Endothelial cell of umbilical vein (primary cell): ENCODE measurements at regions not wholly inside any gene's neighbourhood (a gene's known extent, or its start where the extent isn't known, plus 50 kb on each side); places are given as distances from the start of the nearest gene placed in this dataset.

ENCODE experiments used
- BruUV-seq: library from RNA; stranded (reverse); fragments of 400-500 nt; replicated peaks from 2 replicates; lab custom pipeline; 2021; lab: Mats Ljungman, UMichigan
- CTCF ChIA-PET: fragments of 300-600, 350-600 bp; sonication (Branson Sonifier 250); formaldehyde crosslinking; loops from one replicate; lab custom pipeline; 2021; ENCODE audit warnings: antibody characterized with exemption, inconsistent platforms; lab: Charles Lee
- POLR2A ChIA-PET: fragments of 300-600, 350-600 bp; sonication (Branson Sonifier 250); formaldehyde crosslinking; loops from one replicate; lab custom pipeline; 2021; ENCODE audit warnings: antibody characterized with exemption, inconsistent platforms; lab: Charles Lee
- DNase-seq: peaks from one replicate; pipeline ENCODE4 v3.0.0-alpha.2; 2011; ENCODE audit warnings: low read depth, low spot score
- FAIRE-seq: peaks from 2 replicates; lab custom pipeline; 2011; peaks lifted over from hg19 to GRCh38; lab: Jason Lieb, UNC
- H2AFZ ChIP-seq: 2 replicates; pipeline ENCODE4 v1.6.0; 2012; ENCODE audit warnings: low read depth, low read length, control low read depth, inconsistent platforms
- H3K27ac ChIP-seq: 2 replicates; pipeline ENCODE4 v1.5.1; 2011; ENCODE audit warnings: low read depth, mild to moderate bottlenecking, control low read depth, low read length, moderate library complexity; ENCODE audit not compliant: insufficient read depth
- H3K27me3 ChIP-seq, 2 experiments: 2 replicates each; pipeline versions ENCODE4 v1.6.0 to v1.6.1; 2011; ENCODE audit warnings: low read length in 2 of 2, mixed read lengths in 1 of 2; ENCODE audit not compliant: control insufficient read depth in 2 of 2, insufficient read depth in 2 of 2
- H3K36me3 ChIP-seq, 2 experiments: 2 replicates in 1 of 2; 3 replicates in 1 of 2; pipeline ENCODE4 v1.5.1; 2011; ENCODE audit warnings: low read length in 2 of 2, mild to moderate bottlenecking in 1 of 2, moderate library complexity in 1 of 2; ENCODE audit not compliant: control insufficient read depth in 2 of 2, insufficient read depth in 2 of 2; ENCODE audit errors: extremely low read depth in 1 of 2
- H3K4me1 ChIP-seq: 3 replicates; pipeline ENCODE4 v1.5.1; 2011; ENCODE audit warnings: mild to moderate bottlenecking, low read length; ENCODE audit not compliant: control insufficient read depth, insufficient read depth; ENCODE audit errors: extremely low read depth
- H3K4me2 ChIP-seq: 2 replicates; pipeline ENCODE4 v1.6.1; 2011; ENCODE audit warnings: low read length, control low read depth, mixed read lengths; ENCODE audit not compliant: insufficient read depth
- H3K4me3 ChIP-seq, 3 experiments: fragments of 200-600 bp in 1 of 3; sonication (generic), shearing (Covaris generic) in 1 of 3; replicated peaks in 1 of 3; 2 replicates each; pipeline ENCODE4 v1.5.1; 2011 to 2016; ENCODE audit warnings: control low read depth in 3 of 3, low read length in 3 of 3, mild to moderate bottlenecking in 2 of 3, inconsistent platforms in 1 of 3, low read depth in 1 of 3, moderate library complexity in 1 of 3; ENCODE audit not compliant: insufficient read depth in 1 of 3
- H3K79me2 ChIP-seq: 2 replicates; pipeline ENCODE4 v1.6.0; 2012; ENCODE audit warnings: low read length, inconsistent platforms; ENCODE audit not compliant: control insufficient read depth, insufficient read depth
- H3K9ac ChIP-seq: replicated peaks from 2 replicates; pipeline ENCODE3; 2011; ENCODE audit warnings: low read length, control low read depth; ENCODE audit not compliant: insufficient read depth; ENCODE audit errors: extremely low read depth
- H3K9me1 ChIP-seq: replicated peaks from 3 replicates; pipeline ENCODE4 v1.6.0; 2011; ENCODE audit warnings: mild to moderate bottlenecking, low read length; ENCODE audit not compliant: control insufficient read depth, insufficient read depth; ENCODE audit errors: extremely low read depth
- H3K9me3 ChIP-seq: replicated peaks from 2 replicates; pipeline ENCODE4 v1.5.1; 2012; ENCODE audit warnings: low read length, inconsistent platforms; ENCODE audit not compliant: control insufficient read depth, insufficient read depth
- H4K20me1 ChIP-seq: replicated peaks from 2 replicates; pipeline ENCODE3; 2011; ENCODE audit warnings: mild to moderate bottlenecking, low read length; ENCODE audit not compliant: control insufficient read depth, insufficient read depth; ENCODE audit errors: extremely low read depth
- EZH2 ChIP-seq: IDR thresholded peaks from 2 replicates; pipeline ENCODE4 v1.6.1; 2012; ENCODE audit warnings: borderline replicate concordance, low read depth, mild to moderate bottlenecking, moderate library complexity, low read length, inconsistent platforms; ENCODE audit not compliant: severe bottlenecking
- GATA2 ChIP-seq: IDR thresholded peaks from 2 replicates; pipeline ENCODE4 v1.7.0; 2011; ENCODE audit warnings: low read depth, mild to moderate bottlenecking, moderate library complexity, mixed read lengths, low read length; ENCODE audit not compliant: insufficient read length, insufficient read depth
- JUN ChIP-seq: IDR thresholded peaks from 2 replicates; pipeline ENCODE4 v1.6.1; 2011; ENCODE audit warnings: borderline replicate concordance, low read depth; ENCODE audit not compliant: insufficient read length, insufficient read depth
- dilution Hi-C: fragments of 300-500 bp; cut with MboI; formaldehyde crosslinking; loops from one replicate; pipeline ENCODE4 v1.15.0; 2019; ENCODE audit warnings: low sequenced_read_pairs; ENCODE audit not compliant: extremely low pct_ligation_motif_present
- intact Hi-C: fragments of 100-400 bp; cut with micrococcal nuclease; formaldehyde crosslinking; loops from one replicate; pipeline ENCODE4 v1.10.0; 2022
- TF ChIP-seq, protein P1 (sequence below), 2 donors: IDR thresholded peaks; 1 replicate in 1 of 2; 2 replicates in 1 of 2; pipeline ENCODE4 v1.5.1; 2011; ENCODE audit warnings: low read length in 2 of 2, mild to moderate bottlenecking in 2 of 2, moderate library complexity in 2 of 2, control low read depth in 1 of 2, inconsistent platforms in 1 of 2, low read depth in 1 of 2; ENCODE audit not compliant: insufficient read depth in 1 of 2; ENCODE audit errors: extremely low read depth in 1 of 2

GRCh38 chr5:32523625-32524024, 61.7 kb upstream of the SUB1 start:
- Histone ChIP-seq H3K27ac (no peak overlapping the region), H3K4me3 (no peak overlapping the region), H4K20me1 (no peaks in the 10 kb centered on the region), H3K4me2 (no peak overlapping the region), H3K36me3 (no peaks in the 10 kb centered on the region), H3K4me1 (no peaks in the 10 kb centered on the region), H3K9ac (no peak overlapping the region), H3K27me3 (no peaks in the 10 kb centered on the region), H3K9me3 (no peaks in the 10 kb centered on the region), H3K79me2 (no peaks in the 10 kb centered on the region), H3K9me1 (no peaks in the 10 kb centered on the region), H2AFZ (no peak overlapping the region)
- DNase-seq, result no peak
- FAIRE-seq, result no peak
- no peak for TF ChIP-seq GATA2
- no peak for TF ChIP-seq JUN
- TF ChIP-seq, protein P1, sequence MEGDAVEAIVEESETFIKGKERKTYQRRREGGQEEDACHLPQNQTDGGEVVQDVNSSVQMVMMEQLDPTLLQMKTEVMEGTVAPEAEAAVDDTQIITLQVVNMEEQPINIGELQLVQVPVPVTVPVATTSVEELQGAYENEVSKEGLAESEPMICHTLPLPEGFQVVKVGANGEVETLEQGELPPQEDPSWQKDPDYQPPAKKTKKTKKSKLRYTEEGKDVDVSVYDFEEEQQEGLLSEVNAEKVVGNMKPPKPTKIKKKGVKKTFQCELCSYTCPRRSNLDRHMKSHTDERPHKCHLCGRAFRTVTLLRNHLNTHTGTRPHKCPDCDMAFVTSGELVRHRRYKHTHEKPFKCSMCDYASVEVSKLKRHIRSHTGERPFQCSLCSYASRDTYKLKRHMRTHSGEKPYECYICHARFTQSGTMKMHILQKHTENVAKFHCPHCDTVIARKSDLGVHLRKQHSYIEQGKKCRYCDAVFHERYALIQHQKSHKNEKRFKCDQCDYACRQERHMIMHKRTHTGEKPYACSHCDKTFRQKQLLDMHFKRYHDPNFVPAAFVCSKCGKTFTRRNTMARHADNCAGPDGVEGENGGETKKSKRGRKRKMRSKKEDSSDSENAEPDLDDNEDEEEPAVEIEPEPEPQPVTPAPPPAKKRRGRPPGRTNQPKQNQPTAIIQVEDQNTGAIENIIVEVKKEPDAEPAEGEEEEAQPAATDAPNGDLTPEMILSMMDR (IDR thresholded peaks at IDR 0.05; ENCODE audit: extremely low read depth in 1 of 2, insufficient read depth in 1 of 2, low read depth in 1 of 2, low read length in 2 of 2), result peak; percentile 5 to 10
- TF ChIP-seq EZH2, result no peak
- dilution Hi-C loops (no loop called here), intact Hi-C loops (no loop called here)
- CTCF ChIA-PET, result interaction anchor here (1.3 to 2.5 kb wide), 2 partner anchors 66 to 89 kb away, joined by 5 to 13 read pairs; no protein-coding TSS in a partner anchor
- POLR2A ChIA-PET, result no interaction called here
- no TSS peak for BruUV-seq
